ENCODE measurements at regions not wholly inside any gene's neighbourhood (a gene's known extent, or its start where the extent isn't known, plus 50 kb on each side); places are given as distances from the start of the nearest gene placed in this dataset.

DNA sequence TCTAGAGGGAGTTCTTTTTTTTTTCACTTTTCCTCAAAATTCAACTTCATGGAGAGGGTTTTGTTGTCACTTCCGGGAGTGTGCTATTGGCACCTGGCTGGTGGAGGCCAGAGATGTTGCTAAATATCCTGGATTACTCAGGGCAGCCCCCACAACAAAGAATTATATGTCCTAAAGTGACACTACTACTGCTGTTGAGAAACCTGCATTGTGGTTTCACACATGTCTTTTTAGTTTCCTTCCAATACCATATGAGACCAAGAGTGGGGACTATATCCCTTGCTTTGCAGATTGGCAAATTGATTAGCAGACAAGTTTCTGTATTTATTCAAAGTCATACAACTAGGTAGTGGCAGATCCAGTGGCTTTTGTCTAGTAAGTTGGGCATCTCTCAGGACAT lies 826.8 kb downstream of the TRIB2 start:
- TF ChIP-seq BHLHE40 (IDR thresholded peaks at IDR 0.05; ENCODE audit: low read length) (no peak), BCLAF1 (IDR thresholded peaks at IDR 0.05; ENCODE audit: borderline replicate concordance in 1 of 2, control insufficient read depth in 1 of 2, low read depth in 2 of 2, low read length in 1 of 2) (no peak), CBX5 (IDR thresholded peaks at IDR 0.05; ENCODE audit: borderline replicate concordance, low read depth) (no peak), NEUROD1 (IDR thresholded peaks at IDR 0.05; ENCODE audit: borderline replicate concordance, low read depth, low read length, partially characterized antibody) (no peak), ZNF764 (CRISPR knock-in tag; IDR thresholded peaks at IDR 0.05; ENCODE audit: low read depth) (no peak), NR2C1 (IDR thresholded peaks at IDR 0.05) (no peak), NR2C1 (tag; IDR thresholded peaks at IDR 0.05) (no peak), CTCF (IDR thresholded peaks at IDR 0.05 in 2 of 3, conservative IDR thresholded peaks at IDR 0.05 in 1 of 3; ENCODE audit: insufficient read depth in 2 of 3, low read depth in 1 of 3, low read length in 3 of 3) (no peak), ZBTB43 (CRISPR knock-in tag; IDR thresholded peaks at IDR 0.05) (no peak), CHD2 (IDR thresholded peaks at IDR 0.05; ENCODE audit: low read depth, low read length) (no peak)
